Gastrocnemius medialis (tissue), 4 donors: ENCODE measurements at regions not wholly inside any gene's neighbourhood (a gene's known extent, or its start where the extent isn't known, plus 50 kb on each side); places are given as distances from the start of the nearest gene placed in this dataset.

Source experiments
- POLR2A ChIP-seq, 2 donors: fragments of 450-650 bp; IDR thresholded peaks; one replicate each; pipeline ENCODE4 v1.6.1; 2017; ENCODE audit warnings: antibody characterized with exemption in 2 of 2, mild to moderate bottlenecking in 2 of 2, moderate library complexity in 2 of 2
- TF ChIP-seq, protein P1 (sequence below), 5 experiments: fragments of 450-650 bp in 3 of 5; fragments of 200-600 bp in 2 of 5; sonication (generic) in 2 of 5; IDR thresholded peaks in 4 of 5; conservative IDR thresholded peaks in 1 of 5; 1 replicate in 4 of 5; 2 replicates in 1 of 5; pipeline ENCODE4 v1.5.1; 2016 to 2019; ENCODE audit warnings: antibody characterized with exemption in 5 of 5, mild to moderate bottlenecking in 3 of 5, moderate library complexity in 3 of 5

DNA sequence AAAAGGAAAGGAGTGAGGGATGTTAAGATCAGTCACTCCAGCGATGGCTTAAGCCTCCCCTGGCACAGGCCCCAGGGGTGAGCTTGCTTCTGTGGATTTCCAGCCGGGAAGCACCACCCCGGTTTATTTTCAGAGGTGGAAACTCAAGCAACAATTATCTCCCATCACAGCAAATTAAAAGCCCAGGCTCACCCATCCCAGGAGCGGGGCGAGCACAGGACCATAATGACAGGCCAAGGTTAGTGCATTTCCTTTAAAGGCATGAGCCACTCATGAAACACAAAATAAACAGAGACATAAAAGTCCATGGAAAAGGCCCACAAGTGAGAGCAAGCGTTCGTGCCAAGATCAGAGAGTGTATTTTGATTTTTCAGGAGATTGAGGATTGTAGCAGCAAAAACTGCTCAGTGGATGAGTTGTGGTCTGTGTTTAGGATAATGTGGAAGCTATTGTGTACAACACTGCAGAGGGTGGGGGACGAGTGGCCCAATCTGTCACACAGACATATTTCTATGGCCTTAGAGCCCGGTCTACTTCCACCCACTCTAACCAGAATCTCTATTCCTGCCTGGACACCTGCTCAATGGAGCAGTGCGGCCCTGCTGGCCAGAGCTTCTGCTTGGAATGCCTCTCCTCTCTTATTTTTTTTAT lies 111.4 kb upstream of the CDC42EP3 start:
- TF ChIP-seq, protein P1, sequence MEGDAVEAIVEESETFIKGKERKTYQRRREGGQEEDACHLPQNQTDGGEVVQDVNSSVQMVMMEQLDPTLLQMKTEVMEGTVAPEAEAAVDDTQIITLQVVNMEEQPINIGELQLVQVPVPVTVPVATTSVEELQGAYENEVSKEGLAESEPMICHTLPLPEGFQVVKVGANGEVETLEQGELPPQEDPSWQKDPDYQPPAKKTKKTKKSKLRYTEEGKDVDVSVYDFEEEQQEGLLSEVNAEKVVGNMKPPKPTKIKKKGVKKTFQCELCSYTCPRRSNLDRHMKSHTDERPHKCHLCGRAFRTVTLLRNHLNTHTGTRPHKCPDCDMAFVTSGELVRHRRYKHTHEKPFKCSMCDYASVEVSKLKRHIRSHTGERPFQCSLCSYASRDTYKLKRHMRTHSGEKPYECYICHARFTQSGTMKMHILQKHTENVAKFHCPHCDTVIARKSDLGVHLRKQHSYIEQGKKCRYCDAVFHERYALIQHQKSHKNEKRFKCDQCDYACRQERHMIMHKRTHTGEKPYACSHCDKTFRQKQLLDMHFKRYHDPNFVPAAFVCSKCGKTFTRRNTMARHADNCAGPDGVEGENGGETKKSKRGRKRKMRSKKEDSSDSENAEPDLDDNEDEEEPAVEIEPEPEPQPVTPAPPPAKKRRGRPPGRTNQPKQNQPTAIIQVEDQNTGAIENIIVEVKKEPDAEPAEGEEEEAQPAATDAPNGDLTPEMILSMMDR (IDR thresholded peaks at IDR 0.05 in 4 of 5, conservative IDR thresholded peaks at IDR 0.05 in 1 of 5) = no peak
- TF ChIP-seq POLR2A (IDR thresholded peaks at IDR 0.05) = no peak
